ENCODE measurements at regions not wholly inside any gene's neighbourhood (a gene's known extent, or its start where the extent isn't known, plus 50 kb on each side); places are given as distances from the start of the nearest gene placed in this dataset.

DNA sequence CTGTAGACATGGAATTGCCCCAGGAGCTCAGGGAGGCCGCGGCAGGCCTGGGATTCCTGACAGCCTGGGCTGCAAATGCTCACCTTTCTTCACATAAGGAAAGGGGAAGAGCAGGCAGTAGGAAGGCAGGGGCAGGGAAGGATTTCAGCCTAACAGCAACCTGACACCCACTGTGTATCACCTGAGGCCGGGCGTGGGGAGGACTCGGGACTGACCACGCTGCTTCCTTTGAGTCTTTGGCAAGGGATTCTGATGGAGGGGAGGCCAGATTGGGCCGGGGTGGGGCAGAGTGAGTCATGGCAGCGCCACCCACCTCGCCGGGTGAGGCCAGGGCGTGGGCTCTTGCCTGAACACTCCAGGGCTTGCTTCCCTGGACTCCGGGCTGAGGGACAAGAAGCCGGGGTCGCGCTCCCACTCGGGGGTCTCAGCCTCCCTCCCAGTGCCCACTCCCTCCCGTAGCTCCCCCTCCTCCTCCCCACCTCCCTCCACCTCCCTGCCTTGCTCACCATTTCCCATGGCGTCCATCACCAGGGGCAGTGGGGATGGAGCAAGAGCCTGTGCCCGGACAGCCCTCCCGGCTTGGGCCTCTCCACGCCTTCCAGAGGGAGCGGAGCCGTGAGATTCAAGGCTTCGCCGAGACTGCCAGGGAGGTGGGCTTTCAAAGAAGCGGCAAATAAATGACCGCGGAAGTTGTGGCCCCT is 247.9 kb upstream of the RTL1 start:
- no peak for DNase-seq

DNA sequence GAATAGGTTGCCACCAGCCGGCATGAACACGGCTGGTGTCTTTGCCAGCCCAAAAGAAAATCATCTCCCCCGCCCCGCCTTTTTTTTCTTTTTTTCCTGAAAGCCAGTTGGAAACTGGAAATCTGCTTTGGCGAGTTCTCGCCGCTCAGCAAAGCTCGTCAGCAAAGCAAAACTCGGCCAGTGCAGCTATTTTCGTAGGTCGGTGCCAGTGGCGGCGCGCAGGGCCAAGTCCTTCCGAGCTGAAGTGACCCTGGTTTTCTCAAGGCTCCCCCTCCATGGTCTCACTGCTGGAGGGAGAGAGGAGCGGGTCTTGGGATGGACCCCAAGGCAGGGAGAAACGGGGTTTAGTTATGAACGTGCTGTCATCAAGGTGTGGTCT is 248.4 kb upstream of the RTL1 start:
- DNase-seq: no peak

DNA sequence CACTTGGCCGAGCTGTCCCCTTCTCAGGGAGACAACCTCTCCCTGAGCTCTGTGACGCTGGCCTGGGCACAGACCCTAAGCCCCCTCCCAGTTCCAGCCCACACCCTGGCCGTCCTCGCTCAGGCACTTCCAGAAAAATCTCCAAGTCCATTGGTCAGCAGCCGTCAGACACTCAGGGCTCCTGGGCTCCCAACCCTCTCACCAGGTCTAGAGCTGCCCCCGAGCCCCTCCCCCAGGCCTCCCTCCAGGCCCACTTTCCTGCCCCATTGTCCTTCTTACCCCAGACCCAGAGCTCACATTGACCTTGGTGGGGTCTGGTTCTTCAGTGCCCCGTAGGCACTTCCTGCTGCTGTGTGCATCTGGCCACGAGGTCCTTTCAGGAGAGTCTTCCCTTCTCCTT is 249.3 kb upstream of the RTL1 start:
- no peak for DNase-seq

DNA sequence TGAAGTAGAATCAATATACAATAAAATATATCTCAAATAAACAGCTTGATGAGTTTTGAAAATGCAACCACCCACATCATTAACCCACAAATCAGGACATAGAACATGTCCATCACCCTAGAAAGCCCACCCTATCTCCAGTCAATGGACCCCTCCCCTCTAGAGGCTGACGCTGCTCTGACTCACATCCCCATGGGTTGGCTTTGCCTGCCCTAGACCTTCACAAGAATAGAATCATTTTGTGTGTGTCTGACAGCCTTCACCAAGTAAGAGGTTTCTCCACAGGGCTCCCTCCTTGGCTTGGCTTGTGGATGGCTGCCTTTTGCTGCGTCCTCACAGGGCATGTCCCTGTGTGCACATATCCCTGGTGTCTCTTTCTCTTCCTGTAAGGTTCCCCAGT is 250.2 kb upstream of the RTL1 start:
- no peak for DNase-seq

DNA sequence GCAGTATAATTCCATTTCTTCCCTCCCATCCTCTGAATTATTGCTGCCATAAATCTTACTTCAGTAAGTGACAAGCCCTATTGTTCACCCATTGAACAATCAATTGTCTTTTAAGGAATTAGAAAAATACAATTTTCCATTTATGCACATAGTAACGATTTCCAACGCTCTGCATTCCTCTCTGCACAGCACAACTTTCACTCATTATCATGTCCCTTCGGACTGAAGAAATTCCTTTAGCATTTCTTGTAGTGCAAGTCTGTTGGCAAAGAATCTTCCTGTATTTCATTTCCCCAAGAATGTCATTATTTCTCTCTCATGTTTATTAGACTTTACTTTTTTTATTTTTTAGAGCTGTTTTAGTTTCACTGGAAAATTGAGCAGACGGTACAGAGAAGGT is 252.1 kb upstream of the RTL1 start:
- DNase-seq: no peak

DNA sequence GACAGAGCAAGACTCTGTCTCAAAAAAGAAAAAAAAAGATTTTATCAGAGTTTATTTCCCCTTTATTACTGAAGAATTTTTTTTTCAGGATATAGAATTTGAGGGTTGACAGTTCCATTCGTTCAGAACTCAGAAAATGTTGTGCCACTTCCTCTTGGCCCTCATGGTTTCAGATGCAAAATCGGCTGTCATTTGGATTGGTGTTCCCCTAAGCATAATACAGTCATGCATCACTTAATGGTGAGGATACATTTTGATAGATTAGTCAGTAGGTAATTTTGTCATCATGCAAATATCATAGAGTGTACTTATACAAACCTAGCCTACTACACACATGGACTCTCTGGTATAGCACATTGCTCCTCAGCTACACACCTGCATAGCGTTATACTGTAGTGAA is 263.9 kb upstream of the RTL1 start:
- no peak for DNase-seq

DNA sequence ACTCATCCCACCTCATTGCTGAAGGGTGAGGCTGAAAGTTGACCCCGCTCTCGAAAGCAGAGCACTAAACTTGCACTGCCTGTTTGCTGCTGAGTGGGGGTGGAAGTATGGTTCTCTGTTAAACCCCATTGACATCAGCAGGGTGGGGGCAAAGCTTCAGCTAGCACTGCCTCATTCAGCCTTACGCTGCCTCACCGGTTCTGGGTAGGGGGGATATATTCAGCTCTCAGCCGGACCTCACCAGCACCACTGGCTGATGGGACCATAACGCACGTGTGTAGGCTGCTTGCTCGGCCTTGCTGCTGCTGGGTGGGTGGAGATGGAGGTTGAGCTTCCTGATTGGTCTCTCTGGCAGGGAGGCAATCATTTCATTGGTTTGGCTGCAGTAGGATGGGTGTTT is 265.7 kb upstream of the RTL1 start:
- no peak for DNase-seq

DNA sequence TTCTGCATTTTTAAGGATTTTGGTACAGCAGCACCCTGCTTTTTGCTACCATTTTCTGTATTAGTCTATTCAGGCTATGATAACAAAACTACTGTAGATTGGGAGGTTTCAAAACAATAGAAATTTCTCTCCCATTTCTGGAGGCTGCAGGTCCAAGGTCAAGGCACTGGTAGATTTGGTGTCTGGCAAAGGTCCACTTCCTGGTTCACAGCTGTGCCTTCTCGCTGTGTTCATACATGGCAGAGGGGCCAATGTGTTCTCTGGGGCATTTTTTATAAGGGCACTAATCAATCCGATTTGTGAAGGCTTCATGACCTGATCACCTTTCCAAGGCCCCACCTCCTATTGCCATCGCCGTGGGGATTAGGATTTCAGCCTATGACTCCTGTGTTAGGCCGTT is 268.1 kb upstream of the RTL1 start:
- DNase-seq: no peak

DNA sequence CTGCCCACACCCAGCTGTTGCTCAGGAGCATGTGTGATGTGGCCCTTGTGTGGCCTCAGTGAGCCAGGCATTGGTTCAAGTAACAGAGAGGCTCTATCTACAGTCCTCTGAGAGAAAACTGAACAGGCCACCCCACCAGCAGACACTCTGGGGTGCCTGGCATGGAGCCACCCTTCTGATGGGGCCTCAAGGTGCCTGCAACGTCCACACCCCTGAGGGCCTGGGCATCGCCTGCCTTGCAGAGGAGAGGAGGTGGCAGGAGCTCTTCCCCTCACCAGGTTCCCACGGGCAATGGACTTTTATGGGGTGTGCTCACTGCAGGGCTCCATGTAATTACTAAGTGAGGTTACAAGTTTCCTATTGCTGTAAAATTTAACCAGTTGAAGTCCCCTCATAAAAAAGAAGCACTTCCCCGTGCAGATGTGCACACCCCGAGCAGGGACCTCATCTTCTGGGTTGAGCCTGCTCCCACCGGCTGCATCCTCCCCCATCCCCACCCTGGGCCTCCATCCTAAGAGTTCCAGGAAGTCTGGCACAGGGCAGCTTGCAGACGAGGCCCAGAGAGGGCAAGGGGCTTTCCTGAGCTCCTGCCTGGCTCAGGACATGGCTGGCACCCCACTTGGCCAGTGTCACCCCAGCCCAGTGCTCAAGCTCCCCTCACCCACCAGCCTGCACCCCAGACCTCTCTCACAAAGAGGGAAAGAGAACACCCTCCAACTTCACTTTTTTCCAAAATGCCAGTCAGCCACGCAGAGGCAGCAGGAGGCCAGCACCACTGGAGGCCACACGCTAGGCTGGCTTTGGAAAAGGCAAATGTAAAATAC is 270.4 kb upstream of the RTL1 start:
- DNase-seq: no peak

DNA sequence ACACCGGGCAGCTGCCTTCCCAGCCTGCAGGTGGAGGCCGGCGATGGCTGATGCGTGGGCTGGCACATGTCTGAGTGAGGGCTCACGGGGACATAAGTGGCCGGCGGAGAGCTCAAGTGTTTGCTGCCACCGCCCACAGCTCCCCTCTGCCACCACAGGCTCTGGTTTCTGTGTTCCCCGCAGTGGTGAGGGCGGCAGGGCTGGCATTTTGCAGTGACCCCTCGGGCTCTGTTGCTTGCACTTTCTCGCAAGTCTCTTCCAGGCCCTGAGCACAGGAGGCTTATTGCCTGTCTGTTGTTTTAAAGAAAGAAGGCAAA is 271.0 kb upstream of the RTL1 start:
- no peak for DNase-seq

DNA sequence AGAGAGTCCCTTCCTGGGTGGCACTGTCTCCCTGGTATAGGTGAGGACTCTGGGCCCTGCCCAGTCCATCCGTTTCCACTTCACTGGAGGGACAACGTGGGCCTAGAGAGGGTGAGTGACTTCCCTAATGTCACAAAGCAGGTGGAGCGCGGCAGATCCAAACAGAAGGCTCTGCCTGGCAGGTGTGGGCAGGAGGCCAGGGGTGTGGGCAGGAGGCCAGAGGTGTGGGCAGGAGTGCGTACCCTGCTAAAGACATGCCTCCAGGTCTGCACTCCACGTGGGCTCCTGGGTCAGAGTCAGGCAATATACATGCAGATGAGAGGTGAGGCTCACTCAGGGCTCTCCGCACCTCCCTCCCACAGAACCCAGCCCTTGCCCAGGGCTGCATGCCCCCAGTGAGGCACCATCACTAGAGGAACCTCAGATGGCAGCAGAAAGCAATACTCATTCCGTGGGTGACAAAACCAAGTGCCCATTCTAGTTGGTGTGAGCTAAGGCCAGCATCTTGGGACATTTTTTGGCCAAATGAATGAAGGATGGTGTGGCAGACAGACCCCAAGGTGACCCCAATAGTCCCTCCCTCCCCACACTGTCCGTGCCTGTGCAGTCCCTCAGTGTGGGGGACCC is 271.6 kb upstream of the RTL1 start:
- DNase-seq: no peak

DNA sequence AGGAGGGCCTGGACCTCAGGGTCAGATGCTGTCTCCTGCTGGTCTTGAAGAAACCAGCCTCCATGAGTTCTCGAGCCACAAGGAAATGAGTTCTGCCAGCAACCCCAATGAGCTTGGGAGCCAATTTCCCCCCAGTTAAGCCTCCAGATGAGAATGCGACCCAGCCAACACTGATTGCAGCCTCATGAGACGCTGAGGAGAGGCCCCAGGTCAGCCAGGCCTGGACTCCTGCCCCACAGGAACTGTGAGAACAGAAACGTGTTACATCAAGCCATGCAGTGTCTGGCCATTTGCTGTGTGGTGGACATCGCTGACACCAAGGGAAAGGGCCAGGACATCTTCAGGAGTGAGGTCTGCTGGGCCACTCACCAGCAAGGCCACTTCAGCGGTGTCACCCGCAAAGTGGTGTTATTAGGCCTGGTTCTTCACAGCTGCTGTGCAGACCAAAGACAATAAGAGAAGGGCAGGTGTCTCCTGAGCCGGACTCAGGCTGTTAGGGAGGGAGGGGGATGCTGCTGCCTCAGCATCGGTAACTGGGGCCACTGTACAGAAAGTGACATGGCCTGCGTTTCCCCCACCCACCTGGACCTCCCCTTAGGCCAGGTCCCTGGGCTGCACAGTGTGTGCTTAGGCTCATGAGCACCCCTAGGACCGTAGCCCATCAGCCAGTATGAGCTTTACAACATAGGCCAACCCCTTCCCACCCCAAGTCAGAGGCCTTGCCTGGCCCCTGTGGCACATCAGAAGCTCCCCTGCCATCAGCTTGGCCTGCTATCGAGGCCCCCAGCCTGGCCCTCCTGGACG is 272.4 kb upstream of the RTL1 start:
- no peak for DNase-seq

DNA sequence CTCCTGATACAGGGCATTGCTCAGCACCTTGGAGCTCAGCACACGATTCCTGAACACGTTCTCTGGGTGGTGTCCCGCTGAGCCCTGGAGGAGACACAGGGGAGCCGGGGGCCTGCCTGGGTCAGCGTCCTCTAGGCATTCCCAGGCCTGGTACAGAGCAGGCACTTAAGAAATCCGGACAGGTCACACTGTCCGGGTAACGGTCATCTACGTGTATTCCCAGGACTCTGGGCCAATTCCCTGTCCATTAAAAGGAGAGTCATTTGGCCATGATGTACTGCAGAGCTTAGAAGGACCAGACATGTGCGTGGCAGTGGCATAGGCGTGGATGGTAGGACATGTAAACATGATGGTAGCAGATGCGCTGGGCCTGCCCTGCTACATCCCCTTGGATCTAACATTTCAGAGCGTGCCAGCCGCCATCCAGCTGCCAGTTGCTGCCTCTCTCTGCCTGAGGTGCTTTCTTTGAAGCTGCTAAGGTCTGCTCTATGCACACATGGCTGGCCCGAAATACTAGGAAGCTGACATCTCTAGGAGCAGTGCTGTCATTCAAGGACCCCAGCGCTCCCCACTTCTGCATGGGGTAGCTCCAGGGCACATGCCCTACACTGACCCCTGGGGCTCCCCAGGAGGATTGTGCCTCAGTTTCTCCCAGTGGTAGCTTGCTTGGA is 273.1 kb upstream of the RTL1 start:
- no peak for DNase-seq

DNA sequence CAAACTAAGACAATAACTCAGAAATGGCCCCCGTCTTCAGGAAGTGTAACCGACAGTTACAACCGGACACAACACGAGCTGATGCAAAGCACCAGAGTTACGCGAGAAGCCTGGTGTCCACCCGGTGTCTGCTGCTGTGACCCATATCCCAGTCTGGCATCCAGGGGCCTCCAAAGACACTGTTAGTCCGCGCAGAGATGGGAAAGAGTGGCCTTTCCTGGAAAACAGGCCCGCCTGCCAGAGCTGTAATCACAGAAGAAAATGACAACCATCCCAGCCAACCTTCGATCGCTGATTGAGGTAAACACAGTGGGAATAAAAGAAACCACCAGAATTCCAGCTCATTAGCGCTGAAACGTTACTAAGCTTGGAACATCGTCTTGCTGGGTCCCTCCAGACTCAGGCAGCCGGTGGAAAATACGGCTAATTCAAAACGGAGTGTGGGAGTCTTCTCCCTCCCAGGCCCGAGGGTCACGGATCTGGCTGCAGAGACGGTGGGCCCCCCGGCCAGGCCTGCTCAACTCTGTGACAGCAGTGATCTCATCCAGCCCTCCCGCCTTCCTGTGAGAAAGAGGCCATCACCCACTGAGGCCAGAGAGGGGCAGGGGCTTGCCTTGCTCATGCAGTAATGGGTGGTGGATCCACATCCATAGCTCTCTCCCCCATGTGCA is 273.9 kb upstream of the RTL1 start:
- no peak for DNase-seq

DNA sequence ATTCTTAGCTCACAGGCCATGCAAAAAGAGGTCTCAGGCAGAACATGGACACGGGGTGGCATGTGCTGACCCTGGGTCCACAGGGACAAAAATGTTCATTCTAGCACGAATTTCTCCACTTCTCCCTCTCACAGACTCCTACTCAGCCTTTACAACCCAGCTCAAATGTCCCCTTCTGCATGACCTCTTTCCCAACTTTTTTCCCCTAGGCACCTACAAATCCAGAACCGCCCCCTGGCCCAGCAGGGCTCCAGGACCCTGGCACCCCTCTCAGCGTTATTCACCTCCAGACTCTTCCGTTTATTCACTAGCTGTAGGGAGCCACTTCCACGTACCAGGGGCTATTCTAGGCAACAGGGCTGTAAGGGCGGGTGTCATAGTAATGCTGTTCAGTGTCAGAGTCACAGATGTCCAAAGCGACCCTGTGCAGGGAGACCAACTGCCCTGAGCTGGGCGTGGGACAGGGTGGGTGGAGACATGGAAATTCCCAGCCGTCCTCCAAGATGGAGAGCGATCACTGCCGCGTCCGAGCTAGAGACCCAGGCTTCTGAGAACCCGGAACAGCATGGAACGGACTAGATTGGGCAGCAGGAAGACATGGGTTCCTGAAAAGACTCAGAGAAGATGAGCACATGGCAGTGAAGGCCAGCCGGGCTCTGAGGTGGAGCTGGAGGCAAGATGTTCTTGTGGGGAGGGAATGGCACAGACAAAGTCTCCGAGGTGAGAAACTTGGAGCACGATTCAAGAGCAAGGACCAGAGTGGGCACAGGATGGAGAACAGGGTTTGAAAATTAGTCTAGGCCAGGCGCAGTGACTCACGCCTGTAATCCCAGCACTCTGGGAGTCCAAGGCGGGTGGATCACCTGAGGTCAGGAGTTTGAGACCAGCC is 274.9 kb upstream of the RTL1 start:
- DNase-seq: no peak

DNA sequence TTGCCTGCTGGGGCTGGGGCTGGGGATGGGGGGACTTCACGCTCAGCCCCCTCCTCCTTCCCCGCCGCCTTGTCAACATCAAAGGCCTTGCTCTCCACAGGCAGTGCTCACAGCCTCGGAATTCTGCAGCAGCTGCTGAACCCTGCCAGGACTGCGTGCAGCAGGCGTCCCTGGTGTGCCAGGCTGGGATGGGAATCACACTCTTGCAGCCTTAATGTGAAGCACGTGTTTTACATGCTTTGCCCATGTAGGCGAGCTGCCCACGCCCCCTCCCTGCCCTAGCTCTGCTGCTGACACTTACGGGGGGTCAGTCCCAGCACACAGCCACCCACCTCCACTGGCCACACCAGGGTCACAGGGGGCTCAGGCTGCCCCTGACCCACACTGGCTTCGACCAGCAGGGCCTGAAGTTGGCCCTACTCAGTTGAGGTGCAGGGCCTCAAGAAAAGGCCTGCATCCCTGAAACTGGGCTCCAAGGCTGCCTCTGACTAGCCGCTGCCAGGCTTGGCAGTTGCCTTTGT is 276.2 kb upstream of the RTL1 start:
- DNase-seq: no peak

DNA sequence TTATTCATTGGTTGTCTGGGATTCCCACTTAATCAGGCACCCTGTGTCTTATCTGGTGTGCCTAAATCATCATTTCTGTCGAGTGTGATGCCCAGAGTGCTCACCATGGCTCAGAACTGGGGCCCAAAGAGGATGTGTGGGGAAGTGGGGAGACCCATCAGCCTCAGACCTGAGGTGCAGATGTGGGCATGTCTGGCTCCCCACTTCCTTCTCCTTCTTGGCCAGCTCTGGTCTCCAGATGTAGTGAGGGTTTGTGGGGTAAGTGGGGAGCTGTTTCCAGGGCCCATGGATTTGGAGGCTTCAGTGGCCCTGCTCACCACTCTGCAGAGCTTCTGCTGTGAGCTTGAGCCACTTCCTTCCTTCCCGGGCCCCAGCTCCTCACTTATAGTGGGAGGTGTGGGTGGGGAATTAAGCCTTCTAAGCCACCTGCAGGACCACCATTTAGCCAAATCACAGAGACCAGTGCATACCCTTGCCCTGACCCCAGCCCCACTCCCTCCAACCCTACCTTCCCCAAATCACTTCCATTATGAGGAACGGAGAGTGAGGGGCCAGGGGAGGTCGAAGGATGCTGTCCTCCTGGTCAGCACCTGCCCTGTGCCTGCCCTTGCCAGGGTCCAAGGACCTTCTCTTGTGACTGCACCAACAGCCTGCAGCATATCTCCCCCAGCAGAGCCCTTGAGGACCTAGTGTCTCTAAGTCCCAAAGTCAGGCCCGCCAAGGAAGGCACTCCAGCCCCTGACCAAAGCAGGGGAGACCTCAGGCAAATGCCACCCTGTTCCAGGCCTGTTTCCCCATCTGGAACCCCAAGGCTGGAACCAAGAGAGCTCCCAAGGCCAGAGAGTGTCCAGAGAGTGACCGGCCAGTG is 278.2 kb upstream of the RTL1 start:
- no peak for DNase-seq

DNA sequence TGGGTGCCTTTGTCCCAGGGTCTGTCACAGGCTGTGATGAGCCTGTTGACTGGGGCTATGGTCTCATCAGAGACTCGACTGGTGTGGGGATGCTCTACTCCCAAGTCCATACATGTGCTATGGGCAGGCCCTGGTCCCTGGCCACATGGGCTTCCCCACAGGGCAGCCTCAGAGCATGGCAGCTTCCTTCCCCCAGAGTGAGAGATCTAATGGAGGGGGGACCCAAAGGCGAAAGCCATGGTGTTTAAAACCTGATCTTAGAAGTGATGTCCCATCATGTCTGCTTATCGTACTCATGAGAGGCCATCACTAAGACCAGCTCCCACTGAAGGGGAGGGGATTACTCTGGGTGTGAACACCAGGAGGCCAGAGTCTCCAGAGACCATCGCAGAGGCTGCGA is 279.0 kb upstream of the RTL1 start:
- no peak for DNase-seq

DNA sequence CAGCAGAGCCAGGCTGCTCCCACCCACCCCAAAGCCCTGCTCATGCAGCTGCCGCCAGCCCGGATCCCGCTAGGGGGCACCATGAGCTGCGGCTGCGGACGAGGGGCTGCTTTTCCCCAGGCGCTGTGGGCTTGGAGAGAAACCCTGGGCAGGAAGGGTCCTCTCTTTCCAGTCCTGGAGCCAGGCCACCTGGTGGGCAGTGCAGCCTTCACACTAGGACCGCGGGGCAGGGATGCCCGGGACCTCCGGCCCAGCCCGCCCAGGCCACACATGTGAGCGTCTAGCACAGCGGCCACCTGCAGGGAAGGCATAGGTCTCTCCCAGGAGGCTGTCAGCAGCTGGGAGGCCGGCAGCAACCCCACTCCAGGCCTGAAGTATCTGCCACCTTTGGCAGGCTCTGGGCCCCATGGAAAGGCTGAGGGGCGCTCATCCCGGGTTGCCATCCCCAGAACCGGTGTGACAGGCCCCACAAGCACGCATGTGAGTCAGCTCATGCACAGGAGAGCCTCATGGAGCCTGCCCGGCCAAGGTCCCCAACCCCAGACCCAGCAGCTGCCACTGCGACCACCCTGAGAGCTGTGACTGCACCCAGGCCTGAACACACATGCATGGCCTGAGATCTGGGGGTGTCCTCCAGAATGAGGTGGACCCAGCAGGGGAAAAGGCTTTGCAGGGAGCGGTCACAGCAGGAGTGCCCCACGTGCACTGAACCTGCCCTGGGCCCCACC is 280.0 kb upstream of the RTL1 start:
- no peak for DNase-seq

DNA sequence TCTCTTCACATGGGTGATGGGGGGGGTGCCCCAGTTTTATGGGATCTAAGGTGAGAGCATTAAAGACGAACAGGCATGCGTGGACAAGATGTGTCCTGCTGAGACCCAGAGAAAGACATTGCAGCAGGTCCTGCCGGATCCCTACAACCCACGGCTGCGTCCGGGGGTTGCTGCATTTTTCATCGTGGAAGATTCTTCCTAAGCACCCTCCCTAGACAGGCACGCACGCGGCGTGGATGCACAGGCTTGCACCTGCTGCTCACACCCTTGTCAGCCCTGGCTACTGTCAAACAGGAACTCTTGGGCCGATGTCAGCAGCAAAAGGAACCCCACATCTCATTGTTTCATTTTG is 280.6 kb upstream of the RTL1 start:
- no peak for DNase-seq

Data from CD4-positive, alpha-beta T cell treated with Interleukin-17A for 1 hour (primary cell).